HG03354 (cell line): ENCODE measurements at regions not wholly inside any gene's neighbourhood (a gene's known extent, or its start where the extent isn't known, plus 50 kb on each side); places are given as distances from the start of the nearest gene placed in this dataset.
"Not testable (repeated sequence)": the region's sequence is repeated elsewhere in the genome, so short reads cannot be mapped to it uniquely, and the experiment has no call there.

Experiments used
- ATAC-seq: cut with Tn5 transposase; IDR thresholded peaks from one replicate; pipeline ENCODE4 v1.9.1; 2021; ENCODE audit warnings: mild to moderate bottlenecking; ENCODE audit not compliant: unreplicated experiment, poor library complexity, severe bottlenecking

- no peak for ATAC-seq
These were observed 128.7 kb downstream of the TLR5 start for GRCh38 chr1:223014142-223014873.

GRCh38 chr1:223016381-223016780, 126.7 kb downstream of the TLR5 start:
- no peak for ATAC-seq

- ATAC-seq, result no peak
These were observed 126.2 kb downstream of the TLR5 start for GRCh38 chr1:223016890-223017289.

GRCh38 chr1:223017291-223017690, 125.8 kb downstream of the TLR5 start:
- ATAC-seq, result no peak

- ATAC-seq, result no peak
These were observed 124.5 kb downstream of the TLR5 start for GRCh38 chr1:223018534-223018933.

GRCh38 chr1:223019256-223019655, 123.8 kb downstream of the TLR5 start:
- no peak for ATAC-seq

GRCh38 chr1:223020770-223021169, 122.3 kb downstream of the TLR5 start:
- ATAC-seq, result no peak

- ATAC-seq, result no peak
These were observed 120.2 kb downstream of the TLR5 start for GRCh38 chr1:223022641-223023473.

GRCh38 chr1:223023863-223024262, 119.2 kb downstream of the TLR5 start:
- no peak for ATAC-seq

- not testable (repeated sequence) for ATAC-seq
These were observed 118.6 kb downstream of the TLR5 start for GRCh38 chr1:223024486-223024885.

GRCh38 chr1:223025190-223025734, 117.8 kb downstream of the TLR5 start:
- ATAC-seq, result not testable (repeated sequence)

- not testable (repeated sequence) for ATAC-seq
These were observed 116.4 kb downstream of the TLR5 start for GRCh38 chr1:223026639-223027038.

GRCh38 chr1:223029985-223030769, 112.9 kb downstream of the TLR5 start:
- ATAC-seq, result no peak

- no peak for ATAC-seq
These were observed 112.1 kb downstream of the TLR5 start for GRCh38 chr1:223030871-223031400.

- ATAC-seq, result no peak
These were observed 111.1 kb downstream of the TLR5 start for GRCh38 chr1:223031733-223032601.

GRCh38 chr1:223033658-223034057, 109.4 kb downstream of the TLR5 start:
- ATAC-seq, result no peak

- no peak for ATAC-seq
These were observed 108.7 kb downstream of the TLR5 start for GRCh38 chr1:223034270-223034798.

- no peak for ATAC-seq
These were observed 107.1 kb downstream of the TLR5 start for GRCh38 chr1:223035724-223036478.
